ENCODE measurements at regions not wholly inside any gene's neighbourhood (a gene's known extent, or its start where the extent isn't known, plus 50 kb on each side); places are given as distances from the start of the nearest gene placed in this dataset.

DNA sequence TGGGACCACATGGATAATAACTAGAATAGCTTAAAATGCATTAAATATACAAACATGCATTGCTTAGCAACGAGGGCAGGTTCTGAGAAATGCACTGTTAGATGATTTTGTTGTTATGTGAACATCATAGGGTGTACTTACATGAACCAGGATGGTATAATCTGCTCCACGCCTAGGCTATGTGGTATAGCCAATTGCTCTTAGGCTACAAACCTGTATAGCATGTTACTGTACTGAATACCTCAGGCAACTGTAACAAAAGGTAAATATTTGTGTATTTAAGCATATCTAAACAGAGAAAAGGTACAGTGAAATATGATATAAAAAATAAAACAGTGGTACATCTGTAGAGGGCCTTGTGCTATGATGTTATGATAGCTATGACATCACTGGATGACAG is 169.2 kb upstream of the IL15 start:
- Histone ChIP-seq H3K9me3 (ENCODE audit: insufficient read depth, low read length, severe bottlenecking) (no peaks in the 10 kb centered on the region), H4K20me1 (ENCODE audit: insufficient read depth, low read length) (no peaks in the 10 kb centered on the region), H3K79me2 (ENCODE audit: insufficient read depth, low read length) (no peaks in the 10 kb centered on the region), H3K27ac (ENCODE audit: low read length) (no peak overlapping the region), H3K4me2 (ENCODE audit: insufficient read depth, low read length) (no peak overlapping the region), H3K36me3 (ENCODE audit: insufficient read depth, low read length) (no peaks in the 10 kb centered on the region), H3K4me1 (ENCODE audit: insufficient read depth, low read length) (no peaks in the 10 kb centered on the region), H2AFZ (ENCODE audit: low read depth, low read length) (no peak overlapping the region), H3K4me3 (ENCODE audit: low read depth in 1 of 2, low read length in 2 of 2) (no peak overlapping the region), H3K27me3 (ENCODE audit: insufficient read depth, low read length, poor library complexity) (no peaks in the 10 kb centered on the region), H3K9ac (ENCODE audit: low read depth, low read length) (no peak overlapping the region)
- ATAC-seq (ENCODE audit: insufficient read depth, low read depth) (no peak), DNase-seq (no peak)
- TF ChIP-seq EZH2 (IDR thresholded peaks at IDR 0.05; ENCODE audit: borderline replicate concordance, low read depth, low read length, severe bottlenecking) (no peak), CTCF (IDR thresholded peaks at IDR 0.05; ENCODE audit: borderline replicate concordance, extremely low read depth, low read length, poor library complexity, severe bottlenecking) (no peak)

- Histone ChIP-seq H3K27ac (ENCODE audit: low read length) (no peak overlapping the region), H3K79me2 (ENCODE audit: insufficient read depth, low read length) (no peaks in the 10 kb centered on the region), H3K9ac (ENCODE audit: low read depth, low read length) (no peak overlapping the region), H3K4me1 (ENCODE audit: insufficient read depth, low read length) (no peaks in the 10 kb centered on the region), H3K9me3 (ENCODE audit: insufficient read depth, low read length, severe bottlenecking) (no peaks in the 10 kb centered on the region), H3K4me2 (ENCODE audit: insufficient read depth, low read length) (no peak overlapping the region), H3K36me3 (ENCODE audit: insufficient read depth, low read length) (no peaks in the 10 kb centered on the region), H2AFZ (ENCODE audit: low read depth, low read length) (no peak overlapping the region), H3K4me3 (ENCODE audit: low read depth in 1 of 2, low read length in 2 of 2) (no peak overlapping the region), H3K27me3 (ENCODE audit: insufficient read depth, low read length, poor library complexity) (no peaks in the 10 kb centered on the region), H4K20me1 (ENCODE audit: insufficient read depth, low read length) (no peaks in the 10 kb centered on the region)
- ATAC-seq (ENCODE audit: insufficient read depth, low read depth): no peak
- TF ChIP-seq CTCF (IDR thresholded peaks at IDR 0.05; ENCODE audit: borderline replicate concordance, extremely low read depth, low read length, poor library complexity, severe bottlenecking) (no peak), EZH2 (IDR thresholded peaks at IDR 0.05; ENCODE audit: borderline replicate concordance, low read depth, low read length, severe bottlenecking) (no peak)
- no peak for DNase-seq
Observed at GRCh38 chr4:141469392-141469791, 167.0 kb upstream of the IL15 start.

- no peaks in the 10 kb centered on the region for H3K27me3 ChIP-seq (ENCODE audit: insufficient read depth, low read length, poor library complexity)
- H3K4me3 ChIP-seq (ENCODE audit: low read depth in 1 of 2, low read length in 2 of 2): no peak overlapping the region
- H3K4me2 ChIP-seq (ENCODE audit: insufficient read depth, low read length): no peak overlapping the region
- no peaks in the 10 kb centered on the region for H3K4me1 ChIP-seq (ENCODE audit: insufficient read depth, low read length)
- H3K36me3 ChIP-seq (ENCODE audit: insufficient read depth, low read length): no peaks in the 10 kb centered on the region
- ATAC-seq (ENCODE audit: insufficient read depth, low read depth) (no peak), DNase-seq (no peak)
- TF ChIP-seq CTCF (IDR thresholded peaks at IDR 0.05; ENCODE audit: borderline replicate concordance, extremely low read depth, low read length, poor library complexity, severe bottlenecking) (no peak), EZH2 (IDR thresholded peaks at IDR 0.05; ENCODE audit: borderline replicate concordance, low read depth, low read length, severe bottlenecking) (no peak)
- no peak overlapping the region for H3K9ac ChIP-seq (ENCODE audit: low read depth, low read length)
- no peaks in the 10 kb centered on the region for H3K79me2 ChIP-seq (ENCODE audit: insufficient read depth, low read length)
- H2AFZ ChIP-seq (ENCODE audit: low read depth, low read length): no peak overlapping the region
- H3K27ac ChIP-seq (ENCODE audit: low read length): no peak overlapping the region
- H4K20me1 ChIP-seq (ENCODE audit: insufficient read depth, low read length): no peaks in the 10 kb centered on the region
- H3K9me3 ChIP-seq (ENCODE audit: insufficient read depth, low read length, severe bottlenecking): no peaks in the 10 kb centered on the region
Observed at GRCh38 chr4:141473026-141473540, 163.3 kb upstream of the IL15 start.

- Histone ChIP-seq H3K9ac (ENCODE audit: low read depth, low read length) (no peak overlapping the region), H3K4me2 (ENCODE audit: insufficient read depth, low read length) (no peak overlapping the region), H3K9me3 (ENCODE audit: insufficient read depth, low read length, severe bottlenecking) (no peaks in the 10 kb centered on the region), H4K20me1 (ENCODE audit: insufficient read depth, low read length) (no peaks in the 10 kb centered on the region), H3K4me3 (ENCODE audit: low read depth in 1 of 2, low read length in 2 of 2) (no peak overlapping the region), H2AFZ (ENCODE audit: low read depth, low read length) (no peak overlapping the region), H3K4me1 (ENCODE audit: insufficient read depth, low read length) (no peaks in the 10 kb centered on the region), H3K36me3 (ENCODE audit: insufficient read depth, low read length) (no peaks in the 10 kb centered on the region), H3K79me2 (ENCODE audit: insufficient read depth, low read length) (no peaks in the 10 kb centered on the region), H3K27ac (ENCODE audit: low read length) (no peak overlapping the region), H3K27me3 (ENCODE audit: insufficient read depth, low read length, poor library complexity) (no peaks in the 10 kb centered on the region)
- ATAC-seq (ENCODE audit: insufficient read depth, low read depth) (no peak), DNase-seq (no peak)
- TF ChIP-seq EZH2 (IDR thresholded peaks at IDR 0.05; ENCODE audit: borderline replicate concordance, low read depth, low read length, severe bottlenecking): no peak
- TF ChIP-seq CTCF (IDR thresholded peaks at IDR 0.05; ENCODE audit: borderline replicate concordance, extremely low read depth, low read length, poor library complexity, severe bottlenecking): no peak
Observed at GRCh38 chr4:141473952-141474351, 162.4 kb upstream of the IL15 start.

Data from DND-41 (cell line).